ENCODE measurements at regions not wholly inside any gene's neighbourhood (a gene's known extent, or its start where the extent isn't known, plus 50 kb on each side); places are given as distances from the start of the nearest gene placed in this dataset.
A peak's percentile ranks its signal among the peaks of the same experiment; 100 is the strongest.

- DNase-seq = no peak
Observed at GRCh38 chr10:78526347-78526746, 492.7 kb downstream of the RPS24 start.

GRCh38 chr10:78527296-78527695 is 493.6 kb downstream of the RPS24 start:
- DNase-seq = no peak

GRCh38 chr10:78528749-78529204 is 495.1 kb downstream of the RPS24 start:
- no peak for DNase-seq

GRCh38 chr10:78529262-78529661 is 495.6 kb downstream of the RPS24 start:
- DNase-seq = no peak

- no peak for DNase-seq
Observed at GRCh38 chr10:78531088-78531487, 497.4 kb downstream of the RPS24 start.

GRCh38 chr10:78532480-78533042 is 498.9 kb downstream of the RPS24 start:
- peak in 1 of 2 experiments; percentile 17 for DNase-seq

- peak in 1 of 2 experiments; percentile 30 for DNase-seq
Observed at GRCh38 chr10:78533098-78533497, 499.4 kb downstream of the RPS24 start.

GRCh38 chr10:78533776-78534175 is 500.1 kb downstream of the RPS24 start:
- DNase-seq = no peak

- DNase-seq = no peak
Observed at GRCh38 chr10:78535716-78536218, 502.1 kb downstream of the RPS24 start.

GRCh38 chr10:78537018-78537417 is 503.4 kb downstream of the RPS24 start:
- DNase-seq = no peak

GRCh38 chr10:78539247-78539766 is 505.6 kb downstream of the RPS24 start:
- DNase-seq = no peak

- peak in 1 of 2 experiments; percentile 22 for DNase-seq
Observed at GRCh38 chr10:78540355-78541076, 506.9 kb downstream of the RPS24 start.

GRCh38 chr10:78541481-78542140 is 507.9 kb downstream of the RPS24 start:
- no peak for DNase-seq

GRCh38 chr10:78542141-78542489 is 508.5 kb downstream of the RPS24 start:
- DNase-seq = no peak

- DNase-seq = no peak
Observed at GRCh38 chr10:78542521-78542920, 508.9 kb downstream of the RPS24 start.

GRCh38 chr10:78543031-78543748 is 509.5 kb downstream of the RPS24 start:
- DNase-seq = no peak

- no peak for DNase-seq
Observed at GRCh38 chr10:78543749-78544362, 510.2 kb downstream of the RPS24 start.

GRCh38 chr10:78544423-78545090 is 510.9 kb downstream of the RPS24 start:
- no peak for DNase-seq

GRCh38 chr10:78545756-78546155 is 512.1 kb downstream of the RPS24 start:
- DNase-seq = no peak

GRCh38 chr10:78547397-78547796 is 513.7 kb downstream of the RPS24 start:
- no peak for DNase-seq

- no peak for DNase-seq
Observed at GRCh38 chr10:78547905-78548304, 514.2 kb downstream of the RPS24 start.

- DNase-seq = no peak
Observed at GRCh38 chr10:78548369-78548768, 514.7 kb downstream of the RPS24 start.

Measured in Kasumi-1 (cell line).